RKO (cell line): ENCODE measurements at regions not wholly inside any gene's neighbourhood (a gene's known extent, or its start where the extent isn't known, plus 50 kb on each side); places are given as distances from the start of the nearest gene placed in this dataset.
"Not testable (repeated sequence)": the region's sequence is repeated elsewhere in the genome, so short reads cannot be mapped to it uniquely, and the experiment has no call there.

Experiments used
- DNase-seq: peaks from one replicate; pipeline ENCODE4 v3.0.0-alpha.2; 2016; ENCODE audit warnings: low spot score

DNA sequence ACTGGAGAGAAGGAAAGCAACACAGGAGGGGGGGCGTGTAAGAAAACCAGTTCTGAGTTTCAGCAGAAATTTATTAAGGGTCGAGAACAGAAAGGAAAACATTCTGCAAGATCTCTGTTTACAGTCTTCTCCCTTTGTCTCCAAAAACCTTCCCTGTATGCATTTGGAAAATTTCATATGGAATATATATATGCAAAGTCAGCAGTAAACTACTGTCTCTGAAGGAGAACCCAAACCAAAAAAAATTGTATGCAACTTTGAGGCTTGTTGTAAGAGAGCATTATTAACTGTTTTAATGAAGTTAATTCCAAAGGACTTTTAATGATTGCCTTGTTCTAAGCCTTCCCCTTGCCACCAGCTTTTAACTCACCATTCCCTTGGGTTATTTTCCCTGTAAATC, 238.2 kb upstream of the GPR149 start:
- no peak for DNase-seq

GRCh38 chr3:154666542-154666941, 236.6 kb upstream of the GPR149 start:
- no peak for DNase-seq

GRCh38 chr3:154664714-154665113, 234.7 kb upstream of the GPR149 start:
- DNase-seq: no peak

GRCh38 chr3:154662851-154663250, 232.9 kb upstream of the GPR149 start:
- no peak for DNase-seq

DNA sequence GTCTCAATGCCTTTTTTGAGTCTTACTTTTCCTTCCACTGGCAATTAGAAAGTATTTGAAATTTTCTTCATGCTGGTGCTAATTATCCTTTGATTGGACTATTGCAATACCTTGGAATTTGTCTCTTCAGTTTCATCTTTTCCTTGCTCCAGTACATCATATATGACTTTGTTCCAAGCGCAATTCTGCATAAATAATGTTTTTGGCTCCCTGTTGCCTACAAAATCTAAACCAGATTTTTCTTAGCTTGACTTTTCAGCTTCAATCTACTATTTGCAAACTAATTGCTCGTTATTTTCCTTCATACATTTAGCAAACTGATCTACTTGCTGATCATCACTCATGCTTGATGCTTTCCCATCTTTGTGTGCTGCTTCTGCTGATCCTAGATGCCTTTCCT, 230.8 kb upstream of the GPR149 start:
- DNase-seq: no peak

DNA sequence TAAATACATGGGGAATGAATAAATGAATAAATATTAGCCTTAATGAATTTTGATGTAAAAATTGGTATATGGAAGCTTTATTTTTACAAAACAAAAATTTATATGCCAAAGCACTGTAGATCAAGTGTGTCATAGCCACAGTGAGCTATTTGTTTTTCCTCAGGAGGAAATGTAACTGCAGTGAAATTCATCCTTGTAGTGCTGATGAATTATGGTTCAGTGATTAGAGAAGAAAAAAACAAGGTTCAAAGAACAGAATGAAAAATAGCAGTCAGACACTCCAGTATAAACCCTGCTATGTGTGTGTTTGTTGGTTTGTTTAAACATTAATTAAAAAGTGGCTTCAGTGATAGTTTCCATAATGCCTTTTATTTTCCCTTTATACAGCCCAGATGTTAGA, 228.0 kb upstream of the GPR149 start:
- no peak for DNase-seq

GRCh38 chr3:154657218-154657617, 227.2 kb upstream of the GPR149 start:
- DNase-seq: no peak

DNA sequence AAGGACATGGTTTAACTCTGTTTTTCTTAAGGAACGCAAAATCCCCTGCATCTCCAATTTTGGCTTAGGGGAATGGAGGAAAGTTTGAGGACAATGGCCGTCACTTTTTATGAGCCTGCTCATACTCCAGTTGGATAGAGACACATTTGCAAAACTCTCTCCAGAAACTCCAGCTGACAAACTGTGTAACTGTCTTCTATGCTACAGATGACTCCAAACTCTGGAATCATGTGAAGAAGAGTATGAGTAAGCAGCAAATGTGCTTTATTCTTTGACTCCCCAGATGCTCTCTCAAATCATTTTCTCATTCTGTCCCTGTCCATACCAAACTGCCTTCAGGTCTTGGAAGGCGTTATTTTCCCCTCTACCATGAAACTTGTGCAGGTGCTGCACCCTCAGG, 226.5 kb upstream of the GPR149 start:
- no peak for DNase-seq

GRCh38 chr3:154642145-154642544, 212.2 kb upstream of the GPR149 start:
- no peak for DNase-seq

- no peak for DNase-seq
These were observed 195.8 kb upstream of the GPR149 start for GRCh38 chr3:154625756-154626155.

GRCh38 chr3:154619621-154620020, 189.6 kb upstream of the GPR149 start:
- not testable (repeated sequence) for DNase-seq

DNA sequence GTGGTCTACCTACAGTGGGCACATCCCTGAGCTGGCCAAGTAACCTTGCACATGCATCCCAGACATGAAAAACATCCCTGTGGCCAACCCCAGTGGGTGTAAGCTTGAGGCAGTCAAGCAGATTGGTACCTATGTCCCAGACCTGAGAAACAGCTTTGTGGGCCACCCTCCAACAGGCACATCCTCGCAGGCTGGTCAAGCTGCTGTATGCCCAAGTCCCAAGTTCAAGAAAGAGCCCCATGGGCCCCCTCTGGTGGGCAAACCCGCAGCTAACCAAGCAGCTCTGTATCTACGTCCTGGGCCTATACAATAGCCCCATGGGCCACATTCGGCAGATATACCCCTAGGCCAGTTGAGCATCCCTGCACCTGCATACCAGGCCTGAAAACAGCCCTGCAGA, 186.3 kb upstream of the GPR149 start:
- no peak for DNase-seq

DNA sequence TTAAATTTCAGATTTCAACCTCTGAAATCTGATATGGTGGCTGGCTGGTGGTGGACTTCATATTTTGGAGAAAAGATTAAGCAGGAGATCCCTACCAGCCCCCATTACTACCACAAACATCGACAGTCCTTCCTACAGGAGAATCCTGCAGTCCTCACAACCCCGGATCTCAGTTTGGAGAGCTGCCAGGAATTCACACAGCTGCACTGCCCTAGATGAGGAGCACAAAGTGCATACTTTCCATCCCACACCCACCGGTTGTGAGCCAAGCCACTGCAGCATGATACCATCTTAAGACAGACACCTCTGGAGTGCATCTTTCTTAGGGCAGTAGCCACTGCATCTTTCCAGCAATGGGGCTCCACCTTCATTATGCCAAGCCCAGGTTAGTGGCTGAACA, 185.5 kb upstream of the GPR149 start:
- DNase-seq: no peak

GRCh38 chr3:154614601-154615000, 184.6 kb upstream of the GPR149 start:
- no peak for DNase-seq

GRCh38 chr3:154614078-154614477, 184.1 kb upstream of the GPR149 start:
- no peak for DNase-seq

DNA sequence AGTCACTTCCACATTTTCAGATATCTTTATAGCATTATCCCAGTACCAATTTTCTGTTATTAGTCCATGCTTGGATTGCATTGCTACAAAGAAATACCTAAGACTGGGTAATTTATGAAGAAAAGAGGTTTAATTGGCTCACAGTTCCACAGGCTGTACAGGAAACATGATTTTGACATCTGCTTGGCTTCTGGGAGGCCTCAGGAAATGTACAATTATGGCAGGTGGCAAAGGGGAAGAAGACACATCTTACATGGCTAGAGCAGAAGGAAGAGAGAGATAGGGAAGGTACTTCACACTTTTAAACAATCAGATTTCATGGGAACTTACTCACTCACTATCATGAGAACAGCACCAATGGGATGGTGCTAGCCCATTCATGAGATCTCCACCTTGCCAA, 172.3 kb upstream of the GPR149 start:
- no peak for DNase-seq

DNA sequence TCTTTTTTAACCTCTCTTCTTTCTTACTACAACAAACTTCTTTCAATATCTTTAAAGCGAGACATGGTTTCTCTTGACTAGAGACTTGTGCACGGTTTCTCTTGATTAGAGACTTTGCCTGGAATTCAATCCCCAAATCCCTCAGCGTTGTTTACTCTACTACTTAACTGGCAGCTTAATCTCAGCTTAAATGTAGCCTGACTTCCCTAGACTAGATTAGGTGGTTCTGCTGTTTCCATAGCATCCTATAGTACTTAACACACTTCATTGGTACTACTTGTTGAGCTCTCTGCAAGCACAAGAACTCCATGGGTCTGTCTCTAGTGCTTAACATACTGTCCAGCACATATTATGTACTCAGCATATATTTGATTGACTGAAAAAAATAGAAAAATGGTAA, 168.2 kb upstream of the GPR149 start:
- DNase-seq: no peak

GRCh38 chr3:154590675-154591384, 160.8 kb upstream of the GPR149 start:
- no peak for DNase-seq

- no peak for DNase-seq
These were observed 158.8 kb upstream of the GPR149 start for GRCh38 chr3:154588831-154589230.

DNA sequence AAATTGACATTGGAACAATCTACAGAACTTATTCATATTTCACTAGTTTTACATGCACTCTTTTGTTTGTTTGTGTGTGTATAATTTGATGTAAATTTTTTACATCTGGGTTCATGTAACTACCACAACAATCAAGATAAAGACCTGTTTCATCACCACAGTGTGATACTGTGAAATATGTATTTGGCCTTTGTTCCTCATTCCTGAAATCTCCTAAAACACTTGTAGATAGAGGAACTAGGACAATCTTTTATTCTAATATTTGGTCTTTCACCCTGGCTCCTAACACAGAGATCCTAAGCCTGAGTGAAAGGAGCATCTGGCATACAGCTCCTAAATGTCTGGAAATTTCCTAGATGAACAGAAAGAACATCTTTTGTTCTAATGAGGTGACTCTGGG, 155.0 kb upstream of the GPR149 start:
- no peak for DNase-seq

- DNase-seq: no peak
These were observed 154.1 kb upstream of the GPR149 start for GRCh38 chr3:154584041-154584440.

DNA sequence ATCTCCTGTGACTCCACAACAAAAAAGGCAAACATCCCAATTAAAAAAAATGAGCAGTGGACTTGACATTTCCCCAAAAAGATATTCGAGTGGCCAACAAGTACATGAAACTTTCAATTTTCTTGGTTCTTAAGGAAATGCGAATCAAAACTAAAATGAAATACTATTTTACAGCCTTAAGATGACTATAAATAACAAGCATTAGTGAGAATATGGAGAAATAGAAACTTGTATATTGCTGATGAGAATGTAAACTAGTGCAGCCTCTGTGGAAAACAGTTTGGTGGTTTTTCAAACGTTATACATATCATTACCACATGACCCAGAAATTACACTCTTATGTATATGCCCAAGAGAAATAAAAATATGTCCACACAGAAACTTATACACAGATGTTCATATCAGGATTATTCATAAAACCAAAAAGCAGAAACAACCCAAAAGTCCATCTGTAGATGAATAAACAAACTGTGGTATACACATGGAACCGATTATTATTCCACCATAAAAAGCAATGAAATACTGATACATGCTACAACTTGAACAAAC, 153.2 kb upstream of the GPR149 start:
- no peak for DNase-seq

- no peak for DNase-seq
These were observed 152.5 kb upstream of the GPR149 start for GRCh38 chr3:154582501-154582900.

GRCh38 chr3:154571553-154572226, 141.7 kb upstream of the GPR149 start:
- no peak for DNase-seq
